Neural cell (in vitro differentiated cells): ENCODE measurements at regions not wholly inside any gene's neighbourhood (a gene's known extent, or its start where the extent isn't known, plus 50 kb on each side); places are given as distances from the start of the nearest gene placed in this dataset.

Experiments
- CTCF ChIP-seq: fragments of 450-650 bp; IDR thresholded peaks from 2 replicates; pipeline ENCODE4 v1.5.1; 2014; ENCODE audit warnings: antibody characterized with exemption, mild to moderate bottlenecking, moderate library complexity; ENCODE audit not compliant: poor library complexity, severe bottlenecking
- EZH2 ChIP-seq: fragments of 200-600, 300-800 bp; shearing (Covaris generic), sonication (generic); IDR thresholded peaks from 2 replicates; pipeline ENCODE4 v1.6.1; 2014; ENCODE audit warnings: antibody characterized with exemption, low read length, borderline replicate concordance, mild to moderate bottlenecking; ENCODE audit not compliant: insufficient read depth, poor library complexity, severe bottlenecking
- REST ChIP-seq: IDR thresholded peaks from 2 replicates; pipeline ENCODE4 v1.6.1; 2012; ENCODE audit warnings: borderline replicate concordance
- SMC3 ChIP-seq: fragments of 450-650 bp; conservative IDR thresholded peaks from 2 replicates; pipeline ENCODE4 v1.6.1; 2014; ENCODE audit warnings: antibody characterized with exemption, mild to moderate bottlenecking, moderate library complexity; ENCODE audit not compliant: poor library complexity
- TAF1 ChIP-seq: IDR thresholded peaks from 2 replicates; pipeline ENCODE4 v1.6.1; 2012; ENCODE audit warnings: low read depth

DNA sequence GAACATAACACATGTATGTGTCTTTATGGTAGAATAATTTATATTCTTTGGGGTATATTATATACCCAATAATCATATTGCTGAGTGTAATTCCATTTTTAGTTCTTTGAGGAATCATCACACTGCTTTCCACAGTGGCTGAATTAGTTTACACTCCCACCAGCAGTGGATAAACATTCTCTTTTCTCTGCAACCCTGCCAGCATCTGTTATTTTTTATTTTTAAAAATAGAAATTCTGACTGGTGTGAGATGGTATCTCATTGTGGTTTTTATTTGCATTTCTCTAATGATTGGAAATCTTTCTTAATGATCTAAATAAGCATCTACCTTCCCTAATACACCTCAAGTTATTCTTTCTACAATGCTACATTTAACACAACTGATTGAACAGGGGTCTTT, 346.2 kb upstream of the LYPLAL1 start:
- no peak for TF ChIP-seq CTCF
- no peak for TF ChIP-seq EZH2
- no peak for TF ChIP-seq REST
- TF ChIP-seq TAF1 = no peak
- no peak for TF ChIP-seq SMC3
